Naive thymus-derived CD8-positive, alpha-beta T cell (primary cell): ENCODE measurements at regions not wholly inside any gene's neighbourhood (a gene's known extent, or its start where the extent isn't known, plus 50 kb on each side); places are given as distances from the start of the nearest gene placed in this dataset.

Source experiments
- ATAC-seq, 2 donors: fragments of 150-1000 bp; cut with Tn5 transposase in 1 of 2; sonication (Bioruptor Pico), chemical (Tn5 transposase) in 1 of 2; 1 replicate in 1 of 2; 2 replicates in 1 of 2; pipeline ENCODE4 v1.10.0; 2021; ENCODE audit warnings: mild to moderate bottlenecking in 2 of 2, moderate library complexity in 2 of 2
- POLR2A ChIA-PET: fragments of 350-600 bp; sonication (Branson Sonifier 250); formaldehyde crosslinking; loops from one replicate; lab custom pipeline; 2021; ENCODE audit warnings: antibody characterized with exemption; lab: Charles Lee
- DNase-seq, 10 donors: peaks; one replicate each; pipeline versions ENCODE4 v3.0.0 to v3.0.0-alpha.2; 2020 to 2022
- H3K27ac Mint-ChIP-seq, 10 donors: one replicate each; pipeline ENCODE4 v1.8.0; 2020 to 2022; ENCODE audit warnings: mild to moderate bottlenecking in 10 of 10, mixed read lengths in 10 of 10, moderate library complexity in 4 of 10, inconsistent platforms in 1 of 10
- H3K27me3 Mint-ChIP-seq, 5 donors: one replicate each; pipeline ENCODE4 v1.8.0; 2021 to 2022; ENCODE audit warnings: mixed read lengths in 5 of 5
- H3K36me3 Mint-ChIP-seq, 3 donors: one replicate each; pipeline ENCODE4 v1.8.0; 2020 to 2022; ENCODE audit warnings: mixed read lengths in 3 of 3, mild to moderate bottlenecking in 2 of 3, inconsistent platforms in 1 of 3
- H3K4me1 Mint-ChIP-seq, 4 donors: one replicate each; pipeline ENCODE4 v1.8.0; 2021 to 2022; ENCODE audit warnings: mixed read lengths in 4 of 4
- H3K4me3 Mint-ChIP-seq, 10 donors: one replicate each; pipeline ENCODE4 v1.8.0; 2020 to 2022; ENCODE audit warnings: mild to moderate bottlenecking in 10 of 10, mixed read lengths in 10 of 10, moderate library complexity in 6 of 10, inconsistent platforms in 1 of 10
- H3K9me3 Mint-ChIP-seq, 9 donors: one replicate each; pipeline ENCODE4 v1.8.0; 2020 to 2022; ENCODE audit warnings: mixed read lengths in 9 of 9, mild to moderate bottlenecking in 3 of 9, inconsistent platforms in 1 of 9, moderate library complexity in 1 of 9

DNA sequence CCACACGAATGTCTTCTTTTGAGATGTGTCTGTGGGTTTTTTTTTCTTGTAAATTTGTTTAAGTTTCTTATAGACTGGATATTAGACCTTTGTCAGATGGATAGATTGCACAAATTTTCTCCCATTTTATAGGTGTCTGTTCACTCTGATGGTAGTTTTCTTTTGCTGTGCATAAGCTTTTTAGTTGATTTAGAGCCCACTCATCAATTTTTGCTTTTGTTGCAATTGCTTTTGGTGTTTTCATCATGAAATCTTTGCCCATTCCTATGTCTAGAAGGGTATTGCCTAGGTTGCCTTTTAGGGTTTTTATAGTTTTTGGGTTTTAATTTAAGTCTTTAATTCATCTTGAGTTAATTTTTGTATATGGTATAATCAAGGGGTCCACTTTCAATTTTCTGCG, 57.7 kb downstream of the NKX2-2 start:
- no peak for ATAC-seq
- no peaks in the 10 kb centered on the region for H3K36me3 Mint-ChIP-seq
- H3K4me3 Mint-ChIP-seq, result no peak overlapping the region
- POLR2A ChIA-PET, result no interaction called here
- H3K27ac Mint-ChIP-seq, result no peak overlapping the region
- no peak for DNase-seq
- no peaks in the 10 kb centered on the region for H3K4me1 Mint-ChIP-seq
- H3K9me3 Mint-ChIP-seq, result no peaks in the 10 kb centered on the region
- peaks cover 28 to 45% (median 40%) of the 10 kb centered on the region in 5 donors for H3K27me3 Mint-ChIP-seq

DNA sequence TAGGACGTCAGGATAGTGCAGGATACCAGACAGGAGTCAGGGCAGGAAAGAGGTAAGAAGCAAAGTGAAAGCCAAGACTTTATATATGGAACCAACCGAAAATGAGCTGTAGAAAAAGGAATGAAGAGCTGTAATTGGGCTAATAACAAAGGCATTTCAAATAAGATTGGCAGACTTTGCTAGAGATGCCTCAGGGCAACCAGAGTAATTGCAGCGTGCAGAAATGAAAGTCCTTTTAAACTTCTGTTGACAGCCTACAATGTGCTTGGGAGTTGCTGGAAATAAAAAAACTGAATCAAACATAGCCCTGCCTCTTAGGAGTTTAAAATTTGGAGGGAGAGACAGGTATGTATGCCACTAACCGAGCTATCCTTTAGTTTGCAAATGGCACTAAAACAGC, 56.4 kb upstream of the NKX2-4 start:
- H3K27ac Mint-ChIP-seq, result no peak overlapping the region
- no peak for ATAC-seq
- DNase-seq, result no peak
- H3K4me1 Mint-ChIP-seq, result no peaks in the 10 kb centered on the region
- POLR2A ChIA-PET, result no interaction called here
- no peaks in the 10 kb centered on the region for H3K36me3 Mint-ChIP-seq
- peaks cover 31 to 56% (median 37%) of the 10 kb centered on the region in 5 donors for H3K27me3 Mint-ChIP-seq
- no peaks in the 10 kb centered on the region for H3K9me3 Mint-ChIP-seq
- H3K4me3 Mint-ChIP-seq, result no peak overlapping the region

- DNase-seq (no peak), ATAC-seq (no peak)
- no peaks in the 10 kb centered on the region for H3K36me3 Mint-ChIP-seq
- POLR2A ChIA-PET, result no interaction called here
- no peaks in the 10 kb centered on the region for H3K4me1 Mint-ChIP-seq
- no peak overlapping the region for H3K27ac Mint-ChIP-seq
- H3K9me3 Mint-ChIP-seq, result no peaks in the 10 kb centered on the region
- no peak overlapping the region for H3K4me3 Mint-ChIP-seq
- H3K27me3 Mint-ChIP-seq, result peaks cover 19 to 52% (median 27%) of the 10 kb centered on the region in 5 donors
These were observed 53.2 kb upstream of the NKX2-4 start for GRCh38 chr20:21450572-21450971.
